Activated T-helper 17 cell treated with anti-CD3 and anti-CD28 coated beads, Interleukin-2, amount 50 U/mL, for 72 hours (primary cell): ENCODE measurements at regions not wholly inside any gene's neighbourhood (a gene's known extent, or its start where the extent isn't known, plus 50 kb on each side); places are given as distances from the start of the nearest gene placed in this dataset.

Experiments used
- ATAC-seq: fragments of 150-1000 bp; cut with Tn5 transposase; replicated peaks from 2 replicates; pipeline ENCODE4 v1.10.0; 2021; ENCODE audit warnings: mild to moderate bottlenecking, moderate library complexity
- H3K27ac Mint-ChIP-seq: one replicate; pipeline ENCODE4 v1.8.0; 2022; ENCODE audit warnings: mixed read lengths
- H3K27me3 Mint-ChIP-seq: one replicate; pipeline ENCODE4 v1.8.0; 2022; ENCODE audit warnings: mixed read lengths
- H3K36me3 Mint-ChIP-seq: one replicate; pipeline ENCODE4 v1.8.0; 2022; ENCODE audit warnings: low read depth, mild to moderate bottlenecking, mixed read lengths
- H3K4me1 Mint-ChIP-seq: one replicate; pipeline ENCODE4 v1.8.0; 2022; ENCODE audit warnings: mixed read lengths
- H3K4me3 Mint-ChIP-seq: one replicate; pipeline ENCODE4 v1.8.0; 2022; ENCODE audit warnings: mild to moderate bottlenecking, mixed read lengths
- H3K9me3 Mint-ChIP-seq: one replicate; pipeline ENCODE4 v1.8.0; 2022; ENCODE audit warnings: mixed read lengths

- no peaks in the 10 kb centered on the region for H3K36me3 Mint-ChIP-seq
- H3K27me3 Mint-ChIP-seq, result peaks cover 3% of the 10 kb centered on the region
Observed at GRCh38 chr12:19740472-19741131, 301.3 kb downstream of the AEBP2 start.

GRCh38 chr12:19741132-19741489, 301.8 kb downstream of the AEBP2 start:
- Mint-ChIP-seq H3K27ac (no peak overlapping the region), H3K4me3 (no peak overlapping the region), H3K27me3 (peaks cover 3% of the 10 kb centered on the region), H3K36me3 (no peaks in the 10 kb centered on the region), H3K9me3 (no peaks in the 10 kb centered on the region), H3K4me1 (no peaks in the 10 kb centered on the region)
- no peak for ATAC-seq

More at GRCh38 chr12:19740472-19741131, 301.3 kb downstream of the AEBP2 start:
- no peak overlapping the region for H3K4me3 Mint-ChIP-seq
- ATAC-seq, result no peak
- H3K9me3 Mint-ChIP-seq, result no peaks in the 10 kb centered on the region
- H3K4me1 Mint-ChIP-seq, result no peaks in the 10 kb centered on the region
- no peak overlapping the region for H3K27ac Mint-ChIP-seq

GRCh38 chr12:19744705-19745218, 305.5 kb downstream of the AEBP2 start:
- H3K4me3 Mint-ChIP-seq, result no peak overlapping the region
- H3K4me1 Mint-ChIP-seq, result no peaks in the 10 kb centered on the region
- H3K27me3 Mint-ChIP-seq, result peaks cover 3% of the 10 kb centered on the region
- no peak for ATAC-seq
- H3K9me3 Mint-ChIP-seq, result no peaks in the 10 kb centered on the region
- H3K27ac Mint-ChIP-seq, result no peak overlapping the region
- no peaks in the 10 kb centered on the region for H3K36me3 Mint-ChIP-seq

- H3K4me1 Mint-ChIP-seq, result no peaks in the 10 kb centered on the region
- H3K27ac Mint-ChIP-seq, result no peak overlapping the region
- no peaks in the 10 kb centered on the region for H3K9me3 Mint-ChIP-seq
- ATAC-seq, result no peak
- no peaks in the 10 kb centered on the region for H3K36me3 Mint-ChIP-seq
- H3K4me3 Mint-ChIP-seq, result no peak overlapping the region
- H3K27me3 Mint-ChIP-seq, result peaks cover 3% of the 10 kb centered on the region
Observed at GRCh38 chr12:19746471-19746870, 307.2 kb downstream of the AEBP2 start.

- H3K4me3 Mint-ChIP-seq, result no peak overlapping the region
- peaks cover 11% of the 10 kb centered on the region for H3K9me3 Mint-ChIP-seq
- H3K36me3 Mint-ChIP-seq, result no peaks in the 10 kb centered on the region
- peaks cover under 1% of the 10 kb centered on the region for H3K27me3 Mint-ChIP-seq
- no peaks in the 10 kb centered on the region for H3K4me1 Mint-ChIP-seq
- H3K27ac Mint-ChIP-seq, result no peak overlapping the region
- ATAC-seq, result no peak
Observed at GRCh38 chr12:19749906-19750574, 310.7 kb downstream of the AEBP2 start.

- Mint-ChIP-seq H3K27ac (no peak overlapping the region), H3K4me1 (no peaks in the 10 kb centered on the region), H3K27me3 (no peaks in the 10 kb centered on the region), H3K9me3 (peaks cover 11% of the 10 kb centered on the region), H3K36me3 (no peaks in the 10 kb centered on the region), H3K4me3 (no peak overlapping the region)
- no peak for ATAC-seq
Observed at GRCh38 chr12:19751078-19751477, 311.8 kb downstream of the AEBP2 start.

GRCh38 chr12:19752712-19753111, 313.4 kb downstream of the AEBP2 start:
- Mint-ChIP-seq H3K4me1 (no peaks in the 10 kb centered on the region), H3K27me3 (no peaks in the 10 kb centered on the region), H3K4me3 (no peak overlapping the region), H3K27ac (no peak overlapping the region), H3K9me3 (peaks cover 11% of the 10 kb centered on the region), H3K36me3 (no peaks in the 10 kb centered on the region)
- ATAC-seq, result no peak

GRCh38 chr12:19755136-19755535, 315.8 kb downstream of the AEBP2 start:
- Mint-ChIP-seq H3K4me1 (no peaks in the 10 kb centered on the region), H3K27ac (no peak overlapping the region), H3K9me3 (peaks cover 11% of the 10 kb centered on the region), H3K36me3 (no peaks in the 10 kb centered on the region), H3K4me3 (no peak overlapping the region), H3K27me3 (no peaks in the 10 kb centered on the region)
- no peak for ATAC-seq

GRCh38 chr12:19757317-19757877, 318.1 kb downstream of the AEBP2 start:
- Mint-ChIP-seq H3K27ac (no peak overlapping the region), H3K9me3 (peaks cover 11% of the 10 kb centered on the region), H3K36me3 (no peaks in the 10 kb centered on the region), H3K4me3 (no peak overlapping the region), H3K4me1 (no peaks in the 10 kb centered on the region), H3K27me3 (no peaks in the 10 kb centered on the region)
- ATAC-seq, result no peak

GRCh38 chr12:19759227-19759626, 319.9 kb downstream of the AEBP2 start:
- no peaks in the 10 kb centered on the region for H3K27me3 Mint-ChIP-seq
- no peak for ATAC-seq
- H3K36me3 Mint-ChIP-seq, result no peaks in the 10 kb centered on the region
- H3K4me1 Mint-ChIP-seq, result no peaks in the 10 kb centered on the region
- no peak overlapping the region for H3K4me3 Mint-ChIP-seq
- H3K9me3 Mint-ChIP-seq, result no peaks in the 10 kb centered on the region
- no peak overlapping the region for H3K27ac Mint-ChIP-seq

GRCh38 chr12:19760611-19761010, 321.3 kb downstream of the AEBP2 start:
- H3K36me3 Mint-ChIP-seq, result no peaks in the 10 kb centered on the region
- no peaks in the 10 kb centered on the region for H3K27me3 Mint-ChIP-seq
- no peak overlapping the region for H3K27ac Mint-ChIP-seq
- H3K9me3 Mint-ChIP-seq, result peaks cover 5% of the 10 kb centered on the region
- H3K4me3 Mint-ChIP-seq, result no peak overlapping the region
- ATAC-seq, result no peak
- no peaks in the 10 kb centered on the region for H3K4me1 Mint-ChIP-seq

- H3K27ac Mint-ChIP-seq, result no peak overlapping the region
Observed at GRCh38 chr12:19761463-19761862, 322.2 kb downstream of the AEBP2 start.

GRCh38 chr12:19763488-19763887, 324.2 kb downstream of the AEBP2 start:
- H3K9me3 Mint-ChIP-seq, result peaks cover 5% of the 10 kb centered on the region
- H3K27me3 Mint-ChIP-seq, result no peaks in the 10 kb centered on the region
- ATAC-seq, result no peak
- no peaks in the 10 kb centered on the region for H3K36me3 Mint-ChIP-seq
- no peaks in the 10 kb centered on the region for H3K4me1 Mint-ChIP-seq
- H3K27ac Mint-ChIP-seq, result no peak overlapping the region
- no peak overlapping the region for H3K4me3 Mint-ChIP-seq

More at GRCh38 chr12:19761463-19761862, 322.2 kb downstream of the AEBP2 start:
- H3K36me3 Mint-ChIP-seq, result no peaks in the 10 kb centered on the region
- no peaks in the 10 kb centered on the region for H3K4me1 Mint-ChIP-seq
- H3K9me3 Mint-ChIP-seq, result peaks cover 5% of the 10 kb centered on the region
- H3K27me3 Mint-ChIP-seq, result no peaks in the 10 kb centered on the region
- H3K4me3 Mint-ChIP-seq, result no peak overlapping the region
- ATAC-seq, result no peak

- Mint-ChIP-seq H3K27ac (no peak overlapping the region), H3K27me3 (no peaks in the 10 kb centered on the region), H3K9me3 (peaks cover 5% of the 10 kb centered on the region), H3K36me3 (no peaks in the 10 kb centered on the region), H3K4me1 (no peaks in the 10 kb centered on the region), H3K4me3 (no peak overlapping the region)
- ATAC-seq, result no peak
Observed at GRCh38 chr12:19764408-19764807, 325.1 kb downstream of the AEBP2 start.

GRCh38 chr12:19771858-19772257, 332.6 kb downstream of the AEBP2 start:
- Mint-ChIP-seq H3K4me1 (no peaks in the 10 kb centered on the region), H3K9me3 (no peaks in the 10 kb centered on the region), H3K36me3 (no peaks in the 10 kb centered on the region), H3K27me3 (no peaks in the 10 kb centered on the region), H3K27ac (no peak overlapping the region), H3K4me3 (no peak overlapping the region)
- ATAC-seq, result no peak
